Liver (tissue), 8 donors: ENCODE measurements at regions not wholly inside any gene's neighbourhood (a gene's known extent, or its start where the extent isn't known, plus 50 kb on each side); places are given as distances from the start of the nearest gene placed in this dataset.

Experiments
- DNase-seq: peaks from one replicate; pipeline ENCODE4 v3.0.0-alpha.2; 2017; ENCODE audit warnings: low spot score
- H3K27ac ChIP-seq, 2 donors: one replicate each; pipeline ENCODE4 v1.7.0; 2013; ENCODE audit warnings: inconsistent platforms in 2 of 2, low read length in 2 of 2, control low read depth in 1 of 2, low read depth in 1 of 2, mild to moderate bottlenecking in 1 of 2
- H3K27me3 ChIP-seq, 4 donors: one replicate each; pipeline versions ENCODE4 v1.6.1 to v1.7.0; 2013; ENCODE audit warnings: low read length in 3 of 4, inconsistent platforms in 1 of 4, mild to moderate bottlenecking in 1 of 4, moderate library complexity in 1 of 4; ENCODE audit not compliant: control insufficient read depth in 4 of 4, insufficient read depth in 4 of 4
- H3K36me3 ChIP-seq, 4 donors: one replicate each; pipeline versions ENCODE4 v1.6.1 to v1.7.0; 2013; ENCODE audit warnings: low read length in 3 of 4, mild to moderate bottlenecking in 3 of 4, low read depth in 1 of 4, moderate library complexity in 1 of 4; ENCODE audit not compliant: control insufficient read depth in 4 of 4, insufficient read depth in 3 of 4
- H3K4me1 ChIP-seq, 4 donors: one replicate each; pipeline versions ENCODE4 v1.6.1 to v1.7.0; 2013; ENCODE audit warnings: low read length in 3 of 4, mild to moderate bottlenecking in 3 of 4, moderate library complexity in 1 of 4; ENCODE audit not compliant: control insufficient read depth in 4 of 4, insufficient read depth in 4 of 4
- H3K4me3 ChIP-seq, 3 donors: one replicate each; pipeline versions ENCODE4 v1.6.1 to v1.7.0; 2013; ENCODE audit warnings: low read length in 3 of 3, control low read depth in 1 of 3, low read depth in 1 of 3, mild to moderate bottlenecking in 1 of 3
- H3K9ac ChIP-seq, 2 donors: one replicate each; pipeline ENCODE4 v1.7.0; 2013; ENCODE audit warnings: low read length in 2 of 2, mild to moderate bottlenecking in 2 of 2, moderate library complexity in 2 of 2, control low read depth in 1 of 2, low read depth in 1 of 2
- H3K9me3 ChIP-seq, 4 donors: one replicate each; pipeline versions ENCODE4 v1.6.1 to v1.7.0; 2013; ENCODE audit warnings: low read length in 3 of 4; ENCODE audit not compliant: control insufficient read depth in 4 of 4
- ATF3 ChIP-seq: IDR thresholded peaks from 2 replicates; pipeline ENCODE4 v1.6.1; 2016; ENCODE audit warnings: antibody characterized with exemption
- CTCF ChIP-seq: fragments of 150-350 bp; IDR thresholded peaks from 2 replicates; pipeline ENCODE4 v1.5.1; 2017; ENCODE audit warnings: improper control_type of control experiment, low read depth, low read length; ENCODE audit not compliant: missing input control
- EGR1 ChIP-seq, 2 donors: IDR thresholded peaks; 2 replicates each; pipeline ENCODE4 v1.6.1; 2016 to 2018; ENCODE audit warnings: antibody characterized with exemption in 2 of 2, low read depth in 2 of 2
- FOXA1 ChIP-seq: IDR thresholded peaks from 2 replicates; pipeline ENCODE4 v1.6.1; 2016; ENCODE audit warnings: antibody characterized with exemption
- FOXA2 ChIP-seq: IDR thresholded peaks from 2 replicates; pipeline ENCODE4 v1.6.1; 2016; ENCODE audit warnings: antibody characterized with exemption
- GABPA ChIP-seq, 2 donors: IDR thresholded peaks in 1 of 2; conservative IDR thresholded peaks in 1 of 2; 2 replicates each; pipeline ENCODE4 v1.6.1; 2016; ENCODE audit warnings: antibody characterized with exemption in 2 of 2, mild to moderate bottlenecking in 1 of 2, moderate library complexity in 1 of 2
- HNF4A ChIP-seq, 2 donors: conservative IDR thresholded peaks; 2 replicates each; pipeline ENCODE4 v1.6.1; 2016; ENCODE audit warnings: antibody characterized with exemption in 2 of 2, mild to moderate bottlenecking in 2 of 2
- HNF4G ChIP-seq: IDR thresholded peaks from 2 replicates; pipeline ENCODE4 v1.6.1; 2016; ENCODE audit warnings: antibody characterized with exemption
- JUND ChIP-seq, 2 donors: IDR thresholded peaks; 2 replicates each; pipeline ENCODE4 v1.6.1; 2016; ENCODE audit warnings: antibody characterized with exemption in 2 of 2
- RAD21 ChIP-seq, 2 donors: IDR thresholded peaks; 2 replicates each; pipeline ENCODE4 v1.6.1; 2016; ENCODE audit warnings: antibody characterized with exemption in 2 of 2, mild to moderate bottlenecking in 2 of 2
- RXRA ChIP-seq, 2 donors: IDR thresholded peaks; 2 replicates each; pipeline ENCODE4 v1.6.1; 2017 to 2018; ENCODE audit warnings: antibody characterized with exemption in 2 of 2, mild to moderate bottlenecking in 1 of 2
- SP1 ChIP-seq: IDR thresholded peaks from 2 replicates; pipeline ENCODE4 v1.6.1; 2018; ENCODE audit warnings: antibody characterized with exemption, mild to moderate bottlenecking
- WGBS: extraction: QIAGEN DNeasy Blood & Tissue Kit; methylation state at CpG from one replicate; pipeline ENCODE4 v1.1.7; 2013; 5-methylcytosine and 5-hydroxymethylcytosine counted together
- TF ChIP-seq, protein P1 (sequence below): IDR thresholded peaks from 2 replicates; pipeline ENCODE4 v1.6.1; 2016; ENCODE audit warnings: antibody characterized with exemption, mild to moderate bottlenecking
- donor health status: healthy.
- donor health status: healthy.
- donor health status: healthy.
- donor health status: healthy.
- donor health status: healthy.

DNA sequence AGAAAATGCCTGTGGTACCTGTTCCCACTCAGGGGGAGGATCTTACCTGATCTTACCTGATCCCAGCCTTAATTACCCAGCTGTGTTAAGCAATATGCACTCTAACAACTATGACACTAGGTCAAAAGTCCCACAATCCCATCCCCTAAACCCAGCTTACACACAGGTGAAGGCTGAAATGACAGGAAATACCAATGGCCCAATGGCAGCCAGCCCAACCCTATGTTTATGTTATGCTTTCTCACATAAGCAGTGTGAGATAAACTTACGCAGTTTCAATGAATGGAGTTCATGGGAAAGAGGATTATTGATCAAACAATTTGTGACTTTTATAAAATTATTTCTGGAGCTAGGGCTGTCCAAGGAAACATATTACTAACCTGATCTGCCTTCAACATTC lies 91.9 kb downstream of the GPAM start:
- TF ChIP-seq JUND (IDR thresholded peaks at IDR 0.05) (no peak), CTCF (no peak), ATF3 (no peak), EGR1 (IDR thresholded peaks at IDR 0.05; ENCODE audit: low read depth in 2 of 2) (no peak), HNF4A (conservative IDR thresholded peaks at IDR 0.05) (no peak), FOXA2 (no peak), RXRA (IDR thresholded peaks at IDR 0.05) (no peak)
- TF ChIP-seq, protein P1, sequence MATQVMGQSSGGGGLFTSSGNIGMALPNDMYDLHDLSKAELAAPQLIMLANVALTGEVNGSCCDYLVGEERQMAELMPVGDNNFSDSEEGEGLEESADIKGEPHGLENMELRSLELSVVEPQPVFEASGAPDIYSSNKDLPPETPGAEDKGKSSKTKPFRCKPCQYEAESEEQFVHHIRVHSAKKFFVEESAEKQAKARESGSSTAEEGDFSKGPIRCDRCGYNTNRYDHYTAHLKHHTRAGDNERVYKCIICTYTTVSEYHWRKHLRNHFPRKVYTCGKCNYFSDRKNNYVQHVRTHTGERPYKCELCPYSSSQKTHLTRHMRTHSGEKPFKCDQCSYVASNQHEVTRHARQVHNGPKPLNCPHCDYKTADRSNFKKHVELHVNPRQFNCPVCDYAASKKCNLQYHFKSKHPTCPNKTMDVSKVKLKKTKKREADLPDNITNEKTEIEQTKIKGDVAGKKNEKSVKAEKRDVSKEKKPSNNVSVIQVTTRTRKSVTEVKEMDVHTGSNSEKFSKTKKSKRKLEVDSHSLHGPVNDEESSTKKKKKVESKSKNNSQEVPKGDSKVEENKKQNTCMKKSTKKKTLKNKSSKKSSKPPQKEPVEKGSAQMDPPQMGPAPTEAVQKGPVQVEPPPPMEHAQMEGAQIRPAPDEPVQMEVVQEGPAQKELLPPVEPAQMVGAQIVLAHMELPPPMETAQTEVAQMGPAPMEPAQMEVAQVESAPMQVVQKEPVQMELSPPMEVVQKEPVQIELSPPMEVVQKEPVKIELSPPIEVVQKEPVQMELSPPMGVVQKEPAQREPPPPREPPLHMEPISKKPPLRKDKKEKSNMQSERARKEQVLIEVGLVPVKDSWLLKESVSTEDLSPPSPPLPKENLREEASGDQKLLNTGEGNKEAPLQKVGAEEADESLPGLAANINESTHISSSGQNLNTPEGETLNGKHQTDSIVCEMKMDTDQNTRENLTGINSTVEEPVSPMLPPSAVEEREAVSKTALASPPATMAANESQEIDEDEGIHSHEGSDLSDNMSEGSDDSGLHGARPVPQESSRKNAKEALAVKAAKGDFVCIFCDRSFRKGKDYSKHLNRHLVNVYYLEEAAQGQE, result no peak
- Histone ChIP-seq H3K36me3 (peaks cover 0 to 2% (median 0%) of the 10 kb centered on the region in 4 donors), H3K4me1 (no peaks in the 10 kb centered on the region), H3K9ac (no peak overlapping the region), H3K27ac (no peak overlapping the region), H3K9me3 (no peaks in the 10 kb centered on the region), H3K27me3 (no peaks in the 10 kb centered on the region), H3K4me3 (no peak overlapping the region)
- WGBS, result 90% methylated on average over 1 of the region's 1 CpG
- DNase-seq, result no peak

DNA sequence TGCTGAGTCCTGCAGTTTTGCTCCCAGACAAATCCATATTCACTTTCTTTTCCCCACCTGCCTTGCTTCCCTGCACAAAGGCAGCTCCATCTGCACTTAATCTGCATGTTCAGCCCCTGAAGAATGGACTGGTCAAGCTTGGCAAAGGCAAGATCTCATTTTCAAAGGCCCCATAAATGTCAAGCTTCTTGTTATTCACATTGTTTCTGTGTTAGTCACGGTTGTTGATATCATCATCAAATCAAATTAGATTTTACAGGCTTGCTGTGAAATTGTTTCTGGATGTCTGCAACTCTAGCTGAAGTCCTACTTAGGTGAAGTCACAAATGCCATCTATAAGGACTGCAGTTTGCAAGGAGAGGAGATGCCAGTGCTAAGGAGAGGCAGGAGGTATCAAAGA lies 91.0 kb downstream of the GPAM start:
- TF ChIP-seq, protein P1, result no peak
- TF ChIP-seq FOXA2 (no peak), GABPA (IDR thresholded peaks at IDR 0.05 in 1 of 2, conservative IDR thresholded peaks at IDR 0.05 in 1 of 2) (no peak), ATF3 (no peak), RAD21 (IDR thresholded peaks at IDR 0.05) (no peak), FOXA1 (no peak), EGR1 (IDR thresholded peaks at IDR 0.05; ENCODE audit: low read depth in 2 of 2) (no peak), SP1 (no peak), HNF4A (conservative IDR thresholded peaks at IDR 0.05) (no peak), HNF4G (no peak)
- Histone ChIP-seq H3K4me3 (no peak overlapping the region), H3K9ac (no peak overlapping the region), H3K27ac (no peak overlapping the region), H3K9me3 (no peaks in the 10 kb centered on the region), H3K4me1 (no peaks in the 10 kb centered on the region), H3K36me3 (peaks cover 0 to 2% (median 0%) of the 10 kb centered on the region in 4 donors), H3K27me3 (no peaks in the 10 kb centered on the region)
- 91% methylated on average over 1 of the region's 1 CpG for WGBS
- DNase-seq, result no peak
